Tibial artery (tissue), 4 donors: ENCODE measurements at regions not wholly inside any gene's neighbourhood (a gene's known extent, or its start where the extent isn't known, plus 50 kb on each side); places are given as distances from the start of the nearest gene placed in this dataset.

Experiments used
- DNase-seq, 2 donors: peaks; one replicate each; pipeline ENCODE4 v3.0.0-alpha.2; 2019
- H3K27ac ChIP-seq, 2 donors: fragments of 200-600 bp; sonication (generic) in 1 of 2; 1 replicate in 1 of 2; 2 replicates in 1 of 2; pipeline ENCODE4 v1.5.1; 2018 to 2019; ENCODE audit warnings: mild to moderate bottlenecking in 1 of 2
- H3K27me3 ChIP-seq, 2 donors: fragments of 200-600 bp; sonication (generic) in 1 of 2; one replicate each; pipeline versions ENCODE4 v1.5.1 to v1.6.0; 2016 to 2019
- H3K36me3 ChIP-seq, 3 donors: fragments of 200-600 bp; sonication (generic) in 2 of 3; one replicate each; pipeline ENCODE4 v1.5.1; 2016 to 2019; ENCODE audit warnings: mild to moderate bottlenecking in 2 of 3
- H3K4me1 ChIP-seq, 4 donors: fragments of 200-600 bp; sonication (generic) in 2 of 4; 1 replicate in 3 of 4; 2 replicates in 1 of 4; pipeline ENCODE4 v1.5.1; 2016 to 2019
- H3K4me3 ChIP-seq, 2 donors: fragments of 200-600 bp; sonication (generic) in 1 of 2; 1 replicate in 1 of 2; 2 replicates in 1 of 2; pipeline ENCODE4 v1.5.1; 2018 to 2019; ENCODE audit warnings: mild to moderate bottlenecking in 2 of 2
- H3K9me3 ChIP-seq, 3 donors: fragments of 200-600 bp; sonication (generic) in 1 of 3; one replicate each; pipeline ENCODE4 v1.5.1; 2016 to 2019
- CTCF ChIP-seq, 2 experiments: fragments of 200-600 bp in 1 of 2; fragments of 450-650 bp in 1 of 2; IDR thresholded peaks; one replicate each; pipeline ENCODE4 v1.5.1; 2017 to 2019; ENCODE audit warnings: antibody characterized with exemption in 2 of 2, mild to moderate bottlenecking in 1 of 2, moderate library complexity in 1 of 2
- intact Hi-C: fragments of 100-400 bp; cut with DNase I; formaldehyde crosslinking; loops from one replicate; pipeline ENCODE4 v1.15.0; 2023; ENCODE audit warnings: low total_unique reads

GRCh38 chr5:153081385-153081784 lies 409.1 kb upstream of the GRIA1 start:
- DNase-seq, result no peak
- intact Hi-C loops, result no loop called here

GRCh38 chr5:153084511-153084910 lies 406.0 kb upstream of the GRIA1 start:
- H3K27ac ChIP-seq, result no peak overlapping the region
- intact Hi-C loops, result no loop called here

More at GRCh38 chr5:153081385-153081784, 409.1 kb upstream of the GRIA1 start:
- H3K27ac ChIP-seq, result no peak overlapping the region
- H3K27me3 ChIP-seq, result no peaks in the 10 kb centered on the region
- no peaks in the 10 kb centered on the region for H3K36me3 ChIP-seq
- H3K4me1 ChIP-seq, result no peaks in the 10 kb centered on the region
- no peak overlapping the region for H3K4me3 ChIP-seq
- H3K9me3 ChIP-seq, result no peaks in the 10 kb centered on the region
- no peak for TF ChIP-seq CTCF (IDR thresholded peaks at IDR 0.05)

GRCh38 chr5:153086486-153086885 lies 404.0 kb upstream of the GRIA1 start:
- TF ChIP-seq CTCF (IDR thresholded peaks at IDR 0.05), result no peak
- Histone ChIP-seq H3K27me3 (no peaks in the 10 kb centered on the region), H3K4me1 (peaks cover 0 to 27% (median 3%) of the 10 kb centered on the region in 4 donors), H3K27ac (no peak overlapping the region), H3K4me3 (no peak overlapping the region), H3K36me3 (no peaks in the 10 kb centered on the region), H3K9me3 (no peaks in the 10 kb centered on the region)
- DNase-seq, result no peak
- intact Hi-C loops, result no loop called here

More at GRCh38 chr5:153084511-153084910, 406.0 kb upstream of the GRIA1 start:
- H3K27me3 ChIP-seq, result no peaks in the 10 kb centered on the region
- peaks cover 0 to 24% (median 3%) of the 10 kb centered on the region in 4 donors for H3K4me1 ChIP-seq
- H3K4me3 ChIP-seq, result no peak overlapping the region
- no peak for DNase-seq
- no peak for TF ChIP-seq CTCF (IDR thresholded peaks at IDR 0.05)
- H3K9me3 ChIP-seq, result no peaks in the 10 kb centered on the region
- H3K36me3 ChIP-seq, result no peaks in the 10 kb centered on the region

GRCh38 chr5:153088538-153088937 lies 401.9 kb upstream of the GRIA1 start:
- no peak for DNase-seq
- H3K27ac ChIP-seq, result no peak overlapping the region
- no peak for TF ChIP-seq CTCF (IDR thresholded peaks at IDR 0.05)
- intact Hi-C loops, result no loop called here
- peaks cover 0 to 27% (median 3%) of the 10 kb centered on the region in 4 donors for H3K4me1 ChIP-seq
- no peaks in the 10 kb centered on the region for H3K27me3 ChIP-seq
- H3K4me3 ChIP-seq, result no peak overlapping the region
- no peaks in the 10 kb centered on the region for H3K9me3 ChIP-seq
- no peaks in the 10 kb centered on the region for H3K36me3 ChIP-seq

- no peak for TF ChIP-seq CTCF (IDR thresholded peaks at IDR 0.05)
- Histone ChIP-seq H3K4me3 (no peak overlapping the region), H3K27me3 (no peaks in the 10 kb centered on the region), H3K9me3 (no peaks in the 10 kb centered on the region), H3K4me1 (peaks cover 0 to 5% (median under 1%) of the 10 kb centered on the region in 4 donors), H3K27ac (no peak overlapping the region), H3K36me3 (no peaks in the 10 kb centered on the region)
- intact Hi-C loops, result no loop called here
- DNase-seq, result no peak
These were observed 396.1 kb upstream of the GRIA1 start for GRCh38 chr5:153094333-153094732.

GRCh38 chr5:153096381-153096780 lies 394.1 kb upstream of the GRIA1 start:
- intact Hi-C loops, result no loop called here
- no peaks in the 10 kb centered on the region for H3K9me3 ChIP-seq
- TF ChIP-seq CTCF (IDR thresholded peaks at IDR 0.05), result no peak

More at GRCh38 chr5:153096381-153096780, 394.1 kb upstream of the GRIA1 start:
- Histone ChIP-seq H3K4me3 (no peak overlapping the region), H3K27ac (no peak overlapping the region), H3K27me3 (no peaks in the 10 kb centered on the region), H3K36me3 (no peaks in the 10 kb centered on the region), H3K4me1 (no peaks in the 10 kb centered on the region)
- no peak for DNase-seq
